Ovary (tissue), 7 donors: ENCODE measurements at regions not wholly inside any gene's neighbourhood (a gene's known extent, or its start where the extent isn't known, plus 50 kb on each side); places are given as distances from the start of the nearest gene placed in this dataset.

Experiments used
- DNase-seq, 5 donors: peaks; one replicate each; pipeline ENCODE4 v3.0.0-alpha.2; 2019 to 2020
- H3K27ac ChIP-seq, 2 donors: fragments of 200-600 bp; one replicate each; pipeline versions ENCODE4 v1.5.1 to v1.8.0; 2019 to 2022
- H3K27me3 ChIP-seq: fragments of 200-600 bp; one replicate; pipeline ENCODE4 v1.8.0; 2022
- H3K36me3 ChIP-seq: fragments of 200-600 bp; sonication (generic); one replicate; pipeline ENCODE4 v1.5.1; 2019
- H3K4me1 ChIP-seq: one replicate; pipeline ENCODE4 v1.8.1; 2013; ENCODE audit warnings: mild to moderate bottlenecking, moderate library complexity; ENCODE audit not compliant: insufficient read depth
- H3K4me3 ChIP-seq: fragments of 200-600 bp; sonication (generic); one replicate; pipeline ENCODE4 v1.5.1; 2017
- H3K9me3 ChIP-seq, 2 donors: fragments of 200-600 bp in 1 of 2; sonication (generic) in 1 of 2; one replicate each; pipeline versions ENCODE4 v1.5.1 to v1.8.1; 2013 to 2019; ENCODE audit warnings: mild to moderate bottlenecking in 1 of 2, moderate library complexity in 1 of 2
- CTCF ChIP-seq, 3 donors: fragments of 450-650 bp in 2 of 3; fragments of 200-600 bp in 1 of 3; IDR thresholded peaks; one replicate each; pipeline versions ENCODE4 v1.5.1 to v1.8.0; 2016 to 2022; ENCODE audit warnings: antibody characterized with exemption in 3 of 3, mild to moderate bottlenecking in 1 of 3
- EP300 ChIP-seq: sonication (generic); formaldehyde crosslinking; IDR thresholded peaks from one replicate; pipeline ENCODE4 v1.6.1; 2017; ENCODE audit warnings: antibody characterized with exemption
- POLR2A ChIP-seq: fragments of 450-650 bp; IDR thresholded peaks from one replicate; pipeline ENCODE4 v1.6.1; 2017; ENCODE audit warnings: antibody characterized with exemption, mild to moderate bottlenecking, moderate library complexity
- WGBS, 3 donors: extraction: QIAGEN DNeasy Blood & Tissue Kit in 1 of 3; methylation state at CpG; one replicate each; pipeline versions ENCODE4 v1.1.5 to v1.1.7; 2013 to 2017; 5-methylcytosine and 5-hydroxymethylcytosine counted together
- intact Hi-C, 4 donors: fragments of 100-400 bp; cut with DNase I; formaldehyde crosslinking; loops; one replicate each; pipeline versions ENCODE4 v1.11.0 to v1.15.1; 2022 to 2023
- donor health status: DM: no; HTN: no; CAD: no; lungs with moderate emphysema.
- donor health status: DM: no; HTN: no; CAD: no.
- donor health status: Bipolar disorder and iron deficiency.
- donor health status: DM: no; HTN: no; CAD: no.
- donor health status: DM: yes; HTN: yes; CAD: no.

- TF ChIP-seq EP300 (peak; percentile 31), POLR2A (no peak), CTCF (IDR thresholded peaks at IDR 0.05) (no peak)
- H3K36me3 ChIP-seq: no peaks in the 10 kb centered on the region
- no peaks in the 10 kb centered on the region for H3K9me3 ChIP-seq
- peak overlapping the region in 1 of 2 donors; percentile 57 for H3K27ac ChIP-seq
- peaks cover 7% of the 10 kb centered on the region for H3K4me1 ChIP-seq
- H3K4me3 ChIP-seq: no peak overlapping the region
- intact Hi-C loops: no loop called here
- 31 to 42% (median 40%) methylated on average over 5 of the region's 5 CpGs for WGBS, 3 donors
- peak; percentile 23 to 65 (median 38) for DNase-seq
- no peaks in the 10 kb centered on the region for H3K27me3 ChIP-seq
Observed at GRCh38 chr14:71686677-71687076, 245.6 kb upstream of the RGS6 start.

- no peak for TF ChIP-seq CTCF (IDR thresholded peaks at IDR 0.05)
- Histone ChIP-seq H3K9me3 (no peaks in the 10 kb centered on the region), H3K27ac (peak overlapping the region in 1 of 2 donors; percentile 57), H3K4me1 (peaks cover 7% of the 10 kb centered on the region), H3K4me3 (no peak overlapping the region), H3K36me3 (no peaks in the 10 kb centered on the region), H3K27me3 (no peaks in the 10 kb centered on the region)
- WGBS, 3 donors: 24 to 33% (median 31%) methylated on average over 2 of the region's 2 CpGs
- DNase-seq: no peak
- intact Hi-C loops: no loop called here
Observed at GRCh38 chr14:71687166-71687831, 244.9 kb upstream of the RGS6 start.

- no peaks in the 10 kb centered on the region for H3K27me3 ChIP-seq
- 70 to 79% (median 78%) methylated on average over 4 of the region's 4 CpGs for WGBS, 3 donors
- intact Hi-C loops: no loop called here
- H3K36me3 ChIP-seq: no peaks in the 10 kb centered on the region
- no peak overlapping the region for H3K4me3 ChIP-seq
- no peak for DNase-seq
- H3K4me1 ChIP-seq: peaks cover 7% of the 10 kb centered on the region
- no peaks in the 10 kb centered on the region for H3K9me3 ChIP-seq
- no peak overlapping the region for H3K27ac ChIP-seq
- TF ChIP-seq CTCF (IDR thresholded peaks at IDR 0.05): no peak
- TF ChIP-seq POLR2A: no peak
- no peak for TF ChIP-seq EP300
Observed at GRCh38 chr14:71688576-71688975, 243.7 kb upstream of the RGS6 start.

- DNase-seq: no peak
- H3K4me1 ChIP-seq: peaks cover 7% of the 10 kb centered on the region
- WGBS, 3 donors: 97 to 100% (median 99%) methylated on average over 2 of the region's 2 CpGs
- no peak for TF ChIP-seq POLR2A
- no peak for TF ChIP-seq EP300
- no peak for TF ChIP-seq CTCF (IDR thresholded peaks at IDR 0.05)
- H3K36me3 ChIP-seq: no peaks in the 10 kb centered on the region
- no peaks in the 10 kb centered on the region for H3K9me3 ChIP-seq
- no peaks in the 10 kb centered on the region for H3K27me3 ChIP-seq
- intact Hi-C loops: no loop called here
- H3K4me3 ChIP-seq: no peak overlapping the region
- no peak overlapping the region for H3K27ac ChIP-seq
Observed at GRCh38 chr14:71690478-71690877, 241.8 kb upstream of the RGS6 start.
